OCI-LY7 (cell line): ENCODE measurements at regions not wholly inside any gene's neighbourhood (a gene's known extent, or its start where the extent isn't known, plus 50 kb on each side); places are given as distances from the start of the nearest gene placed in this dataset.

Experiments used
- BruUV-seq: library from RNA; stranded (reverse); fragments of 400-500 nt; replicated peaks from 2 replicates; lab custom pipeline; 2021; lab: Mats Ljungman, UMichigan
- CTCF ChIA-PET: fragments of 300-600 bp; sonication (Branson Sonifier 250); formaldehyde crosslinking; loops from one replicate; lab custom pipeline; 2022; ENCODE audit warnings: antibody characterized with exemption; ENCODE audit not compliant: unreplicated experiment; lab: Charles Lee
- POLR2A ChIA-PET: fragments of 300-600 bp; sonication (Branson Sonifier 250); formaldehyde crosslinking; loops from one replicate; lab custom pipeline; 2022; ENCODE audit warnings: antibody characterized with exemption; lab: Charles Lee
- DNase-seq: peaks from one replicate; pipeline ENCODE4 v3.0.0-alpha.2; 2015; ENCODE audit warnings: low spot score
- H2AFZ ChIP-seq: fragments of 200-600 bp; sonication (generic), shearing (Covaris generic); 2 replicates; pipeline ENCODE4 v1.6.1; 2014; ENCODE audit warnings: mild to moderate bottlenecking, antibody characterized with exemption, low read length, moderate library complexity
- H3K27ac ChIP-seq: fragments of 200-600 bp; sonication (generic); 2 replicates; pipeline ENCODE4 v1.5.1; 2014; ENCODE audit warnings: mixed run types, low read depth, mild to moderate bottlenecking, moderate library complexity, low read length, inconsistent platforms; ENCODE audit not compliant: poor library complexity, severe bottlenecking
- H3K36me3 ChIP-seq: fragments of 200-600 bp; sonication (generic); 2 replicates; pipeline ENCODE4 v1.6.1; 2014; ENCODE audit warnings: mild to moderate bottlenecking, antibody characterized with exemption, low read length, moderate library complexity, mixed read lengths; ENCODE audit not compliant: insufficient read depth
- H3K4me1 ChIP-seq: fragments of 200-600 bp; sonication (generic); 2 replicates; pipeline ENCODE4 v1.5.1; 2014; ENCODE audit warnings: mild to moderate bottlenecking, low read length; ENCODE audit not compliant: insufficient read depth, poor library complexity, severe bottlenecking
- H3K4me2 ChIP-seq: fragments of 200-600 bp; sonication (generic); 2 replicates; pipeline ENCODE4 v1.6.1; 2014; ENCODE audit warnings: mild to moderate bottlenecking, low read length
- H3K4me3 ChIP-seq: fragments of 200-600 bp; sonication (generic); 2 replicates; pipeline ENCODE4 v1.5.1; 2014; ENCODE audit warnings: mild to moderate bottlenecking, low read depth, low read length; ENCODE audit not compliant: poor library complexity, severe bottlenecking
- H3K79me2 ChIP-seq: fragments of 200-600 bp; sonication (generic); 2 replicates; pipeline ENCODE4 v1.6.1; 2016; ENCODE audit warnings: low read depth, mild to moderate bottlenecking, low read length, moderate library complexity, mixed read lengths; ENCODE audit not compliant: insufficient read depth
- H3K9me2 ChIP-seq: fragments of 200-600 bp; sonication (generic); 2 replicates; pipeline ENCODE4 v1.6.1; 2016; ENCODE audit warnings: mild to moderate bottlenecking, low read length, mixed read lengths; ENCODE audit not compliant: insufficient read depth
- H3K9me3 ChIP-seq: fragments of 200-600 bp; sonication (generic); 2 replicates; pipeline ENCODE4 v1.6.1; 2014; ENCODE audit warnings: mild to moderate bottlenecking, mixed run types, low read length, mixed read lengths
- H4K20me1 ChIP-seq: fragments of 200-600 bp; sonication (generic); 2 replicates; pipeline ENCODE4 v1.6.1; 2014; ENCODE audit warnings: mild to moderate bottlenecking, antibody characterized with exemption, low read length, moderate library complexity, mixed read lengths; ENCODE audit not compliant: insufficient read depth
- EZH2phosphoT487 ChIP-seq: fragments of 200-600 bp; sonication (generic); IDR thresholded peaks from 2 replicates; pipeline ENCODE4 v1.6.1; 2018; ENCODE audit warnings: low read depth, borderline replicate concordance, mild to moderate bottlenecking, mixed run types, antibody characterized with exemption, low read length, moderate library complexity, mixed read lengths
- intact Hi-C: fragments of 100-400 bp; cut with micrococcal nuclease; formaldehyde crosslinking; loops from one replicate; pipeline ENCODE4 v1.10.0; 2022; ENCODE audit not compliant: unreplicated experiment
- TF ChIP-seq, protein P1 (sequence below): fragments of 200-600 bp; sonication (generic); conservative IDR thresholded peaks from 2 replicates; pipeline ENCODE4 v1.5.1; 2014; ENCODE audit warnings: mild to moderate bottlenecking, antibody characterized with exemption, low read length, moderate library complexity, mixed read lengths

DNA sequence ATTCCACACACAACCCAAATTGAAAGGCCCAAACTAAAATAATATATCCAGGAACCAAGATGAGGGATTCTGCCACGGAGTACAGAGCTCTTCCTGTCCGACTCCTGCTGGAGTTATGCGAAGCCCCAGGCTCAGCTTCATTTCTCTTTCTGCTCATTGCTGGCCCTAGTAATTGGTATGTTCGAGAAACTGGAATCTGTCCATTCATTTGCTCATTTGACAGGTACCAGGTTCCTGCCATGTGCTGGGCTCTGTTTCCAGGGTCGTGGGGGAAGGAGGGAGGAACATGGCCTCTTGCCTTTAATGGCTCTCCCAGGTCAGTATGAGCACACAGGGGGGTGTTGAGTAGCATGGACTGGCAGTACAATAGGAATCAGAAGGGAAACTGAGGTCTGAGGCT is 179.2 kb upstream of the SHH start:
- no peak overlapping the region for H2AFZ ChIP-seq
- no peaks in the 10 kb centered on the region for H3K36me3 ChIP-seq
- H3K9me3 ChIP-seq, result no peaks in the 10 kb centered on the region
- no peak for TF ChIP-seq EZH2phosphoT487
- TF ChIP-seq, protein P1, sequence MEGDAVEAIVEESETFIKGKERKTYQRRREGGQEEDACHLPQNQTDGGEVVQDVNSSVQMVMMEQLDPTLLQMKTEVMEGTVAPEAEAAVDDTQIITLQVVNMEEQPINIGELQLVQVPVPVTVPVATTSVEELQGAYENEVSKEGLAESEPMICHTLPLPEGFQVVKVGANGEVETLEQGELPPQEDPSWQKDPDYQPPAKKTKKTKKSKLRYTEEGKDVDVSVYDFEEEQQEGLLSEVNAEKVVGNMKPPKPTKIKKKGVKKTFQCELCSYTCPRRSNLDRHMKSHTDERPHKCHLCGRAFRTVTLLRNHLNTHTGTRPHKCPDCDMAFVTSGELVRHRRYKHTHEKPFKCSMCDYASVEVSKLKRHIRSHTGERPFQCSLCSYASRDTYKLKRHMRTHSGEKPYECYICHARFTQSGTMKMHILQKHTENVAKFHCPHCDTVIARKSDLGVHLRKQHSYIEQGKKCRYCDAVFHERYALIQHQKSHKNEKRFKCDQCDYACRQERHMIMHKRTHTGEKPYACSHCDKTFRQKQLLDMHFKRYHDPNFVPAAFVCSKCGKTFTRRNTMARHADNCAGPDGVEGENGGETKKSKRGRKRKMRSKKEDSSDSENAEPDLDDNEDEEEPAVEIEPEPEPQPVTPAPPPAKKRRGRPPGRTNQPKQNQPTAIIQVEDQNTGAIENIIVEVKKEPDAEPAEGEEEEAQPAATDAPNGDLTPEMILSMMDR, result no peak
- H3K4me3 ChIP-seq, result no peak overlapping the region
- no peak overlapping the region for H3K4me2 ChIP-seq
- intact Hi-C loops, result no loop called here
- H3K4me1 ChIP-seq, result peaks cover 7% of the 10 kb centered on the region
- no peaks in the 10 kb centered on the region for H3K79me2 ChIP-seq
- no peaks in the 10 kb centered on the region for H3K9me2 ChIP-seq
- DNase-seq, result no peak
- H4K20me1 ChIP-seq, result no peaks in the 10 kb centered on the region
- ChIA-PET POLR2A (interaction anchor here (0.6 kb wide), 1 partner anchor 189 kb away, joined by 4 read pairs; no protein-coding TSS in a partner anchor), CTCF (no interaction called here)
- no peak overlapping the region for H3K27ac ChIP-seq
- no TSS peak for BruUV-seq

DNA sequence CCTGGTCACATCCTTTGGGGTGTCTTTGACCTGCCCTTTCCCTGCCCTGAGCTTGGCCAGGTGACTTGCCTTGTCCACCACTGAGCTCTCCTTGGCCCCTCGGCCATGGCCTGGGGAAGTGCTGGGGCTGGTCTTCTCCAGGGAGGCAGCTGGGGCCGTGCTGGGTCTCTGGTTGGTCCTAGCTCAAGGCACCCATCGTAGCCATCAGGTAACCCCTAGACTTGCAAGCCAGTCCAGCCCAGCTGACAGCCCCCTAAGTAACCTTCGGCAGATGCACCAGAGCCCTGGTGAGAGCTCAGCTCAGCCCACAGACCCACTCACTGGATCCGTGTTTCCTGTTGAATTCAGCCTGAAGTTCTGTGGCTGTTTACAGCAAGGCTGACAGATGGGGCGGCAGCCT is 176.2 kb upstream of the SHH start:
- H4K20me1 ChIP-seq, result no peaks in the 10 kb centered on the region
- BruUV-seq, result no TSS peak
- no peaks in the 10 kb centered on the region for H3K4me1 ChIP-seq
- H3K79me2 ChIP-seq, result no peaks in the 10 kb centered on the region
- H3K36me3 ChIP-seq, result no peaks in the 10 kb centered on the region
- H3K4me3 ChIP-seq, result no peak overlapping the region
- TF ChIP-seq EZH2phosphoT487, result no peak
- TF ChIP-seq, protein P1, result no peak
- H3K27ac ChIP-seq, result no peak overlapping the region
- no peak overlapping the region for H2AFZ ChIP-seq
- no peak overlapping the region for H3K4me2 ChIP-seq
- ChIA-PET POLR2A (no interaction called here), CTCF (no interaction called here)
- no peaks in the 10 kb centered on the region for H3K9me3 ChIP-seq
- no peak for DNase-seq
- intact Hi-C loops, result no loop called here
- no peaks in the 10 kb centered on the region for H3K9me2 ChIP-seq

DNA sequence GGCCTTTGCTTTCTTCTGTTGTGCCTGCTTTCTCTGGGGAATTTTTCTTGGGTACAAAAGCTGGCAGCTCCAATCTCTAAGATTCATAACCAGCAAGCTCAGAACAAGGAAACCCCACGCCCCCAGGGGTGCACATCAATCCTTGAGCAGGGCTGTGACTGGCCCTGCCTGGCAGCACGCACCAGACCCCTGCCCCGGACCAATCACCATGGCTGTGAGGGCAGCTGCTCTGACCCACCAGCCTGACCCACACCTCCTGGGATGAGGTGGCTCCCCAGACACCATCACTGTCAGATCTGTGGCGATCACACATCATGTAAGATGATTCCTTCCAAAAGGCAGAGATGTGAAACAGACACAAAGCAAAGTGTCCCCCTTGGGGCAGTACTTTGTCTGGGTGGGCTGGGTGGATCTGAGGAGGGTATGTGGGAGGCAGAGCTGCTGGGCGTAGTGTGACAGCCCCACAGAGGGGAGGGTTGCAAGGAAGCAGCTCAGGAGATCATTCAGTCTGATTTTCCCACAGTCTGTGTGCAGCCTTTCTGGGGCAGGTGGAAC is 175.5 kb upstream of the SHH start:
- H3K9me3 ChIP-seq, result no peaks in the 10 kb centered on the region
- no peak overlapping the region for H3K4me2 ChIP-seq
- H3K36me3 ChIP-seq, result no peaks in the 10 kb centered on the region
- H4K20me1 ChIP-seq, result no peaks in the 10 kb centered on the region
- CTCF ChIA-PET, result no interaction called here
- H3K79me2 ChIP-seq, result no peaks in the 10 kb centered on the region
- no peak overlapping the region for H3K27ac ChIP-seq
- H3K9me2 ChIP-seq, result no peaks in the 10 kb centered on the region
- DNase-seq, result no peak
- intact Hi-C loops, result no loop called here
- H3K4me1 ChIP-seq, result no peaks in the 10 kb centered on the region
- H3K4me3 ChIP-seq, result no peak overlapping the region
- TF ChIP-seq, protein P1, result no peak
- no peak for TF ChIP-seq EZH2phosphoT487
- no peak overlapping the region for H2AFZ ChIP-seq
- no TSS peak for BruUV-seq
- POLR2A ChIA-PET, result no interaction called here
